ENCODE measurements at regions not wholly inside any gene's neighbourhood (a gene's known extent, or its start where the extent isn't known, plus 50 kb on each side); places are given as distances from the start of the nearest gene placed in this dataset.

- no peak for TF ChIP-seq CTCF (IDR thresholded peaks at IDR 0.05; ENCODE audit: unreplicated experiment in 3 of 3)
- Mint-ChIP-seq H3K9me3 (no peaks in the 10 kb centered on the region), H3K27ac (no peak overlapping the region), H3K27me3 (ENCODE audit: low read depth) (peaks cover 4% of the 10 kb centered on the region), H3K4me1 (peaks cover 10% of the 10 kb centered on the region), H3K4me3 (no peak overlapping the region), H3K36me3 (ENCODE audit: low read depth) (no peaks in the 10 kb centered on the region)
Observed at GRCh38 chr20:11281768-11282167, 608.0 kb upstream of the JAG1 start.

GRCh38 chr20:11287126-11287525 is 613.3 kb upstream of the JAG1 start:
- Mint-ChIP-seq H3K4me3 (no peak overlapping the region), H3K36me3 (ENCODE audit: low read depth) (no peaks in the 10 kb centered on the region), H3K9me3 (peaks cover 4% of the 10 kb centered on the region), H3K4me1 (peaks cover 14% of the 10 kb centered on the region), H3K27me3 (ENCODE audit: low read depth) (no peaks in the 10 kb centered on the region), H3K27ac (no peak overlapping the region)
- no peak for TF ChIP-seq CTCF (IDR thresholded peaks at IDR 0.05; ENCODE audit: unreplicated experiment in 3 of 3)

GRCh38 chr20:11296221-11296620 is 621.5 kb upstream of the BTBD3 start:
- H3K9me3 Mint-ChIP-seq, result no peaks in the 10 kb centered on the region
- H3K4me1 Mint-ChIP-seq, result no peaks in the 10 kb centered on the region
- H3K4me3 Mint-ChIP-seq, result no peak overlapping the region
- H3K36me3 Mint-ChIP-seq (ENCODE audit: low read depth), result no peaks in the 10 kb centered on the region
- no peaks in the 10 kb centered on the region for H3K27me3 Mint-ChIP-seq (ENCODE audit: low read depth)
- no peak for TF ChIP-seq CTCF (IDR thresholded peaks at IDR 0.05; ENCODE audit: unreplicated experiment in 3 of 3)
- H3K27ac Mint-ChIP-seq, result no peak overlapping the region

- no peak overlapping the region for H3K4me3 Mint-ChIP-seq
- no peaks in the 10 kb centered on the region for H3K36me3 Mint-ChIP-seq (ENCODE audit: low read depth)
- no peaks in the 10 kb centered on the region for H3K9me3 Mint-ChIP-seq
- no peak for TF ChIP-seq CTCF (IDR thresholded peaks at IDR 0.05; ENCODE audit: unreplicated experiment in 3 of 3)
- no peak overlapping the region for H3K27ac Mint-ChIP-seq
- H3K27me3 Mint-ChIP-seq (ENCODE audit: low read depth), result no peaks in the 10 kb centered on the region
- no peaks in the 10 kb centered on the region for H3K4me1 Mint-ChIP-seq
Observed at GRCh38 chr20:11296951-11297350, 620.7 kb upstream of the BTBD3 start.

GRCh38 chr20:11301699-11302098 is 616.0 kb upstream of the BTBD3 start:
- H3K27ac Mint-ChIP-seq, result no peak overlapping the region
- H3K27me3 Mint-ChIP-seq (ENCODE audit: low read depth), result peaks cover 6% of the 10 kb centered on the region
- no peak overlapping the region for H3K4me3 Mint-ChIP-seq
- no peaks in the 10 kb centered on the region for H3K4me1 Mint-ChIP-seq
- no peaks in the 10 kb centered on the region for H3K9me3 Mint-ChIP-seq
- no peaks in the 10 kb centered on the region for H3K36me3 Mint-ChIP-seq (ENCODE audit: low read depth)
- TF ChIP-seq CTCF (IDR thresholded peaks at IDR 0.05; ENCODE audit: unreplicated experiment in 3 of 3), result no peak

- Mint-ChIP-seq H3K36me3 (ENCODE audit: low read depth) (no peaks in the 10 kb centered on the region), H3K4me3 (no peak overlapping the region), H3K27me3 (ENCODE audit: low read depth) (peaks cover 6% of the 10 kb centered on the region), H3K9me3 (no peaks in the 10 kb centered on the region), H3K4me1 (no peaks in the 10 kb centered on the region), H3K27ac (no peak overlapping the region)
- no peak for TF ChIP-seq CTCF (IDR thresholded peaks at IDR 0.05; ENCODE audit: unreplicated experiment in 3 of 3)
Observed at GRCh38 chr20:11302436-11302835, 615.3 kb upstream of the BTBD3 start.

All from nephron (organoid).